ENCODE measurements at regions not wholly inside any gene's neighbourhood (a gene's known extent, or its start where the extent isn't known, plus 50 kb on each side); places are given as distances from the start of the nearest gene placed in this dataset.

DNA sequence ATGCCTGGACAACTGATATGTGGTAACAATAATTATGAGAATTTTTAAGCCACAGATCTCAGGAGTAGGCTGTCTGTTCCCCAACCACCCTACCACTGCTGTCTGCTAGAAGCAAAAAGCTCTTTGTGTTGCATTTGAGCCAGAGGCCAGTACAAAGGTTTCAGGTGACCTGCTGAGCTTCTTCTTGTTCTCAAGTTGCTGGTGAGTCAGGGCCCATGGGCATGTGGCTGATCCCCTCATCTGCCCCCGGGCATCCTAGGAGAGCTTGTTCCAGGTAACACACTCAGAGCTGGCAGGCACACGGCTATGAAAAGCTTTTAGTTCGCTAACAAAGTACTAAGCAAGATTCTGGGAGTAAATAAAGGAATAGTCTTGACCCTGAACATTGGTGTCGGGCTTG lies 285.3 kb downstream of the CDC5L start:
- TF ChIP-seq, protein P1, sequence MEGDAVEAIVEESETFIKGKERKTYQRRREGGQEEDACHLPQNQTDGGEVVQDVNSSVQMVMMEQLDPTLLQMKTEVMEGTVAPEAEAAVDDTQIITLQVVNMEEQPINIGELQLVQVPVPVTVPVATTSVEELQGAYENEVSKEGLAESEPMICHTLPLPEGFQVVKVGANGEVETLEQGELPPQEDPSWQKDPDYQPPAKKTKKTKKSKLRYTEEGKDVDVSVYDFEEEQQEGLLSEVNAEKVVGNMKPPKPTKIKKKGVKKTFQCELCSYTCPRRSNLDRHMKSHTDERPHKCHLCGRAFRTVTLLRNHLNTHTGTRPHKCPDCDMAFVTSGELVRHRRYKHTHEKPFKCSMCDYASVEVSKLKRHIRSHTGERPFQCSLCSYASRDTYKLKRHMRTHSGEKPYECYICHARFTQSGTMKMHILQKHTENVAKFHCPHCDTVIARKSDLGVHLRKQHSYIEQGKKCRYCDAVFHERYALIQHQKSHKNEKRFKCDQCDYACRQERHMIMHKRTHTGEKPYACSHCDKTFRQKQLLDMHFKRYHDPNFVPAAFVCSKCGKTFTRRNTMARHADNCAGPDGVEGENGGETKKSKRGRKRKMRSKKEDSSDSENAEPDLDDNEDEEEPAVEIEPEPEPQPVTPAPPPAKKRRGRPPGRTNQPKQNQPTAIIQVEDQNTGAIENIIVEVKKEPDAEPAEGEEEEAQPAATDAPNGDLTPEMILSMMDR (IDR thresholded peaks at IDR 0.05) = no peak
- TF ChIP-seq POLR2A (IDR thresholded peaks at IDR 0.05) = no peak
